ENCODE measurements at regions not wholly inside any gene's neighbourhood (a gene's known extent, or its start where the extent isn't known, plus 50 kb on each side); places are given as distances from the start of the nearest gene placed in this dataset.

DNA sequence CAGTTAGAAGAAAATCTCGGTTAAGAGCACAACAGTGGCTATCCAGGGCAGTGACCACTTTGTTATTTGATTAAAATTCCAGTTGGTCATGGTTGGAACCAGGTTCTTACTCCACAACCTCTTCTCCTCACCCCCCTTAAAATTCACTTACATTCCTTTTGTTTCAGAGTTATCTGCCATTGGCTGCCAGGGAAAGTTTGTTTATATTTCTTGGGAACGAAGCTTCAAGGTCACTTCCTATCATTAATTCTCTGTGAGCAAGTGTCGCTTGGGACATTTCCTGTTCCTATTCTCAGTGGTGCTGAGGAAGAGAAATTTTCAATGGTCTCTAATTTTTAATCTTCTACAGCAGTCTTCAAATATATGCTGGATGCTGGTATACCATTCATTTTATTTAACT lies 121.1 kb upstream of the COL21A1 start:
- TF ChIP-seq, protein P1, sequence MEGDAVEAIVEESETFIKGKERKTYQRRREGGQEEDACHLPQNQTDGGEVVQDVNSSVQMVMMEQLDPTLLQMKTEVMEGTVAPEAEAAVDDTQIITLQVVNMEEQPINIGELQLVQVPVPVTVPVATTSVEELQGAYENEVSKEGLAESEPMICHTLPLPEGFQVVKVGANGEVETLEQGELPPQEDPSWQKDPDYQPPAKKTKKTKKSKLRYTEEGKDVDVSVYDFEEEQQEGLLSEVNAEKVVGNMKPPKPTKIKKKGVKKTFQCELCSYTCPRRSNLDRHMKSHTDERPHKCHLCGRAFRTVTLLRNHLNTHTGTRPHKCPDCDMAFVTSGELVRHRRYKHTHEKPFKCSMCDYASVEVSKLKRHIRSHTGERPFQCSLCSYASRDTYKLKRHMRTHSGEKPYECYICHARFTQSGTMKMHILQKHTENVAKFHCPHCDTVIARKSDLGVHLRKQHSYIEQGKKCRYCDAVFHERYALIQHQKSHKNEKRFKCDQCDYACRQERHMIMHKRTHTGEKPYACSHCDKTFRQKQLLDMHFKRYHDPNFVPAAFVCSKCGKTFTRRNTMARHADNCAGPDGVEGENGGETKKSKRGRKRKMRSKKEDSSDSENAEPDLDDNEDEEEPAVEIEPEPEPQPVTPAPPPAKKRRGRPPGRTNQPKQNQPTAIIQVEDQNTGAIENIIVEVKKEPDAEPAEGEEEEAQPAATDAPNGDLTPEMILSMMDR (IDR thresholded peaks at IDR 0.05): no peak
- no peak for TF ChIP-seq ZFX (IDR thresholded peaks at IDR 0.05; ENCODE audit: borderline replicate concordance)

Measured in 22Rv1 (cell line).